HCT116 (cell line): ENCODE measurements at regions not wholly inside any gene's neighbourhood (a gene's known extent, or its start where the extent isn't known, plus 50 kb on each side); places are given as distances from the start of the nearest gene placed in this dataset.

Experiments used
- ATAC-seq: fragments of 200-7000 bp; cut with Tn5 transposase; 2 replicates; pipeline ENCODE4 v1.9.1; 2020; ENCODE audit warnings: mild to moderate bottlenecking, moderate library complexity
- BruUV-seq: library from RNA; stranded (reverse); fragments of 400-500 nt; replicated peaks from 2 replicates; lab custom pipeline; 2021; lab: Mats Ljungman, UMichigan
- CTCF ChIA-PET: fragments of 300-600 bp; sonication (Branson Sonifier 250); formaldehyde crosslinking; loops from one replicate; lab custom pipeline; 2021; ENCODE audit warnings: antibody characterized with exemption; lab: Charles Lee
- POLR2A ChIA-PET: fragments of 300-600, 350-600 bp; sonication (Branson Sonifier 250); formaldehyde crosslinking; loops from one replicate; lab custom pipeline; 2021; ENCODE audit warnings: antibody characterized with exemption; lab: Charles Lee
- RAD21 ChIA-PET, 2 experiments: fragments of 300-600 bp; sonication (Branson Sonifier 250); formaldehyde crosslinking; loops; one replicate each; lab custom pipeline; 2023; ENCODE audit warnings: low total read pairs in 2 of 2; ENCODE audit not compliant: uncharacterized antibody in 2 of 2, unreplicated experiment in 2 of 2, low non-redundant PET in 1 of 2; lab: Charles Lee
- DNase-seq: peaks from one replicate; pipeline ENCODE4 v3.0.0-alpha.2; 2010; ENCODE audit warnings: low read depth, low spot score
- H2AFZ ChIP-seq: fragments of 200-600 bp; shearing (Covaris generic), sonication (generic); 2 replicates; pipeline ENCODE4 v1.6.1; 2017; ENCODE audit warnings: low read depth, mixed run types, mixed read lengths, antibody characterized with exemption, low read length; ENCODE audit not compliant: poor library complexity, severe bottlenecking
- H3K27ac ChIP-seq: 2 replicates; pipeline ENCODE4 v1.5.1; 2012; ENCODE audit warnings: low read depth, low read length
- H3K27me3 ChIP-seq: fragments of 200-600 bp; sonication (generic); 2 replicates; pipeline ENCODE4 v1.6.1; 2016; ENCODE audit warnings: mixed run types, low read length, mixed read lengths; ENCODE audit not compliant: insufficient read depth
- H3K36me3 ChIP-seq, 2 experiments: fragments of 200-500 bp in 1 of 2; fragments of 200-600 bp in 1 of 2; sonication (Bioruptor generic) in 1 of 2; sonication (generic) in 1 of 2; 2 replicates each; pipeline versions ENCODE4 v1.5.1 to v1.6.1; 2014 to 2016; ENCODE audit warnings: low read length in 2 of 2, inconsistent platforms in 1 of 2, mixed read lengths in 1 of 2, mixed run types in 1 of 2; ENCODE audit not compliant: insufficient read depth in 2 of 2, control insufficient read depth in 1 of 2
- H3K4me1 ChIP-seq, 2 experiments: fragments of 200-600 bp in 1 of 2; sonication (generic) in 1 of 2; 2 replicates each; pipeline versions ENCODE4 v1.5.1 to v1.6.1; 2012 to 2017; ENCODE audit warnings: low read length in 2 of 2, inconsistent platforms in 1 of 2, mild to moderate bottlenecking in 1 of 2, mixed read lengths in 1 of 2, mixed run types in 1 of 2, moderate library complexity in 1 of 2; ENCODE audit not compliant: insufficient read depth in 2 of 2, control insufficient read depth in 1 of 2
- H3K4me2 ChIP-seq: fragments of 200-600 bp; sonication (generic); 2 replicates; pipeline ENCODE4 v1.6.1; 2017; ENCODE audit warnings: mixed run types, low read length, mixed read lengths
- H3K4me3 ChIP-seq, 2 experiments: fragments of 200-600 bp in 1 of 2; sonication (generic) in 1 of 2; replicated peaks in 1 of 2; 2 replicates each; pipeline ENCODE4 v1.5.1; 2011 to 2016; ENCODE audit warnings: low read length in 2 of 2, control low read depth in 1 of 2, low read depth in 1 of 2, mild to moderate bottlenecking in 1 of 2, mixed read lengths in 1 of 2, mixed run types in 1 of 2
- H3K79me2 ChIP-seq: fragments of 200-600 bp; sonication (generic); 2 replicates; pipeline ENCODE4 v1.6.1; 2017; ENCODE audit warnings: mild to moderate bottlenecking, mixed run types, low read length, moderate library complexity, mixed read lengths; ENCODE audit not compliant: insufficient read depth
- H3K9ac ChIP-seq: fragments of 200-600 bp; sonication (generic); 2 replicates; pipeline ENCODE4 v1.6.1; 2016; ENCODE audit warnings: low read length, mixed read lengths
- H3K9me2 ChIP-seq: fragments of 200-600 bp; sonication (generic), shearing (Covaris generic); 2 replicates; pipeline ENCODE4 v1.6.1; 2017; ENCODE audit warnings: mixed run types, mild to moderate bottlenecking, moderate library complexity; ENCODE audit not compliant: insufficient read depth
- H3K9me3 ChIP-seq, 2 experiments: fragments of 200-500 bp in 1 of 2; fragments of 200-600 bp in 1 of 2; sonication (Bioruptor generic) in 1 of 2; sonication (generic) in 1 of 2; 2 replicates each; pipeline ENCODE4 v1.6.1; 2014 to 2017; ENCODE audit warnings: low read length in 2 of 2, mixed read lengths in 2 of 2, inconsistent platforms in 1 of 2, low read depth in 1 of 2, mild to moderate bottlenecking in 1 of 2, mixed run types in 1 of 2, moderate library complexity in 1 of 2; ENCODE audit not compliant: control insufficient read depth in 1 of 2, insufficient read depth in 1 of 2
- H4K20me1 ChIP-seq: fragments of 200-600 bp; sonication (generic), shearing (Covaris generic); 2 replicates; pipeline ENCODE4 v1.6.1; 2017; ENCODE audit warnings: mixed run types, mild to moderate bottlenecking, moderate library complexity; ENCODE audit not compliant: insufficient read depth
- CBX3 ChIP-seq: IDR thresholded peaks from 2 replicates; pipeline ENCODE4 v1.6.1; 2012; ENCODE audit warnings: low read depth
- CEBPB ChIP-seq: IDR thresholded peaks from 2 replicates; pipeline ENCODE4 v1.6.1; 2012; ENCODE audit warnings: low read depth
- EZH2 ChIP-seq: fragments of 200-600 bp; sonication (generic); IDR thresholded peaks from 2 replicates; pipeline ENCODE4 v1.6.1; 2017; ENCODE audit warnings: antibody characterized with exemption, mixed run types
- FOSL1 ChIP-seq: IDR thresholded peaks from 2 replicates; pipeline ENCODE4 v1.6.1; 2012; ENCODE audit warnings: low read depth
- JUND ChIP-seq: IDR thresholded peaks from 2 replicates; pipeline ENCODE4 v1.6.1; 2012
- RAD21 ChIP-seq: IDR thresholded peaks from 2 replicates; pipeline ENCODE4 v1.6.1; 2012; ENCODE audit warnings: low read depth, mild to moderate bottlenecking
- TCF7L2 ChIP-seq: IDR thresholded peaks from 2 replicates; pipeline ENCODE4 v1.7.0; 2011; ENCODE audit warnings: borderline replicate concordance, inconsistent platforms; ENCODE audit not compliant: insufficient read depth, insufficient read length; ENCODE audit errors: extremely low read depth
- ZBTB33 ChIP-seq: IDR thresholded peaks from 2 replicates; pipeline ENCODE4 v1.6.1; 2011; ENCODE audit warnings: mild to moderate bottlenecking, low read length, moderate library complexity; ENCODE audit not compliant: insufficient replicate concordance; ENCODE audit errors: extremely low read depth
- ZNF274 ChIP-seq: fragments of 200-500 bp; sonication (Bioruptor generic); IDR thresholded peaks from 2 replicates; pipeline ENCODE4 v1.6.1; 2014; ENCODE audit warnings: mild to moderate bottlenecking, low read depth, low read length, inconsistent platforms
- intact Hi-C: fragments of 100-400 bp; cut with micrococcal nuclease; formaldehyde crosslinking; loops from 2 replicates; pipeline ENCODE4 v1.10.0; 2022
- TF ChIP-seq, protein P1 (sequence below), 3 experiments: fragments of 200-600 bp in 1 of 3; sonication (generic) in 1 of 3; IDR thresholded peaks in 2 of 3; conservative IDR thresholded peaks in 1 of 3; 2 replicates each; pipeline ENCODE4 v1.5.1; 2012 to 2017; ENCODE audit warnings: low read depth in 2 of 3, low read length in 2 of 3, antibody characterized with exemption in 1 of 3, borderline replicate concordance in 1 of 3, control low read depth in 1 of 3, mild to moderate bottlenecking in 1 of 3, mixed read lengths in 1 of 3, mixed run types in 1 of 3, moderate library complexity in 1 of 3; ENCODE audit not compliant: insufficient read depth in 1 of 3

DNA sequence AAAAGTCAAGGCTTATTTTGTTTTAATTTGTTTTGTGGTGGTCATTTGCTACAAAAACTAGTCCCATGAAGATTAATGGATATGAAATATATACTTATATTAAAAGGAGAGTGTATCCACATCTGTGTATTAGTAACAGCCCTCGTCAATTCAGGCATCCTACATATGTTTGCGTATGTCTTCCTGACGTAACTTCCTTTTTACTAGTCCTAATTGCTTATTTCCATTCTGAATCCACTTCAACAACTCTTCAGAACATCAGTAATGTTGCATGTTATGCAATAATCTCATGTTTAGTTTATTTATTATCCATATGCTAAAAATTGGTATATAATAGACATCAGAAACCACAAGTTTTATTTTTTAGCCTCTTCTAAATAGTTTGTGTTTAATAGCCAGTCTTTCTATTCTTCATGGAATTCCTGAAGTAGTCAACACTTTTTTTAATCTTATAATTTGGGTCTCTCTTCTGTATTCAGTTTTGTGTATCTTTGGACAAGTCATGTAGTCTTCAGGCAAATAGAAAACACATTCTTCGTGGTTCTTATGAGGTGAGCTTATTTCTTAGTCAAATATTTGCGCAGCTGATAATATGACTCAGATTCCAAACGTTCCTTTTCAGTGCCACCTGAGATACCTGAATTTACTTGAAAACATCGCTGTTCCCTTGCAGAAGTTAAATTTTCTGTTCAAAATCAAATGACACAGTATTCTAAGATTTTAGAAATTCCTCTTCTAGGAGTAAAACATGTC is 268.6 kb downstream of the CCDC59 start:
- no peak overlapping the region for H3K4me2 ChIP-seq
- no peaks in the 10 kb centered on the region for H3K27me3 ChIP-seq
- H3K36me3 ChIP-seq = no peaks in the 10 kb centered on the region
- H3K27ac ChIP-seq = no peak overlapping the region
- H3K79me2 ChIP-seq = no peaks in the 10 kb centered on the region
- CTCF ChIA-PET = no interaction called here
- RAD21 ChIA-PET = no interaction called here
- TF ChIP-seq ZNF274 (no peak), CBX3 (no peak), JUND (no peak), CEBPB (no peak), TCF7L2 (no peak)
- no peak overlapping the region for H3K4me3 ChIP-seq
- POLR2A ChIA-PET = no interaction called here
- H3K9me2 ChIP-seq = no peaks in the 10 kb centered on the region
- ATAC-seq (no peak), DNase-seq (no peak)
- H3K9ac ChIP-seq = no peak overlapping the region
- BruUV-seq = no TSS peak
- no peak overlapping the region for H2AFZ ChIP-seq
- no peaks in the 10 kb centered on the region; a peak in 1 of 4 replicates for H3K4me1 ChIP-seq
- intact Hi-C loops = no loop called here
- H4K20me1 ChIP-seq = no peaks in the 10 kb centered on the region
- no peaks in the 10 kb centered on the region for H3K9me3 ChIP-seq

DNA sequence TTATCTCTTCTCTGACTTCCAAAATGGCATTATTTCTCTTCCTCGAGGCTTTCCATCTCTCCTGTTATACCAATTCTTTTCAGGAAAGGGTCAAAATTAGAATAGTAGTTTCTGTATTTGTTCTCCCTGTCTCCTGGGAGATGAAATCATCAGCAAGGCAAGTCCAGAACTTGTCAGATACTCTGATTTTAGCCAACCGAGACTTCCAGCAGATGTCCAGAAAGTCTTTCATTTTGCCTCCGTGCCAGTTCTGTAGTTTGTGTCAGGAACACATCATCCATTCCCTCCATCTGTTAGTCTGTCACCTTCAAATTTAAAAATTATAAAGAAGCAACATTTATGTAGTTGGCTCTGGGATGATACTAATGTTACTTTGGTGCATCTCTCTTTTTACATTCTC is 275.7 kb downstream of the CCDC59 start:
- Histone ChIP-seq H3K79me2 (no peaks in the 10 kb centered on the region), H3K27ac (no peak overlapping the region), H3K27me3 (no peaks in the 10 kb centered on the region), H3K4me3 (no peak overlapping the region), H4K20me1 (no peaks in the 10 kb centered on the region), H3K9me2 (no peaks in the 10 kb centered on the region), H3K9me3 (no peaks in the 10 kb centered on the region), H3K9ac (no peak overlapping the region), H2AFZ (no peak overlapping the region), H3K4me1 (no peaks in the 10 kb centered on the region), H3K36me3 (no peaks in the 10 kb centered on the region), H3K4me2 (no peak overlapping the region)
- BruUV-seq = no TSS peak
- intact Hi-C loops = no loop called here
- ChIA-PET CTCF (no interaction called here), POLR2A (no interaction called here), RAD21 (no interaction called here)
- ATAC-seq = no peak
- TF ChIP-seq ZBTB33 = no peak
- no peak for TF ChIP-seq RAD21
- TF ChIP-seq EZH2 = no peak
- TF ChIP-seq, protein P1, sequence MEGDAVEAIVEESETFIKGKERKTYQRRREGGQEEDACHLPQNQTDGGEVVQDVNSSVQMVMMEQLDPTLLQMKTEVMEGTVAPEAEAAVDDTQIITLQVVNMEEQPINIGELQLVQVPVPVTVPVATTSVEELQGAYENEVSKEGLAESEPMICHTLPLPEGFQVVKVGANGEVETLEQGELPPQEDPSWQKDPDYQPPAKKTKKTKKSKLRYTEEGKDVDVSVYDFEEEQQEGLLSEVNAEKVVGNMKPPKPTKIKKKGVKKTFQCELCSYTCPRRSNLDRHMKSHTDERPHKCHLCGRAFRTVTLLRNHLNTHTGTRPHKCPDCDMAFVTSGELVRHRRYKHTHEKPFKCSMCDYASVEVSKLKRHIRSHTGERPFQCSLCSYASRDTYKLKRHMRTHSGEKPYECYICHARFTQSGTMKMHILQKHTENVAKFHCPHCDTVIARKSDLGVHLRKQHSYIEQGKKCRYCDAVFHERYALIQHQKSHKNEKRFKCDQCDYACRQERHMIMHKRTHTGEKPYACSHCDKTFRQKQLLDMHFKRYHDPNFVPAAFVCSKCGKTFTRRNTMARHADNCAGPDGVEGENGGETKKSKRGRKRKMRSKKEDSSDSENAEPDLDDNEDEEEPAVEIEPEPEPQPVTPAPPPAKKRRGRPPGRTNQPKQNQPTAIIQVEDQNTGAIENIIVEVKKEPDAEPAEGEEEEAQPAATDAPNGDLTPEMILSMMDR (IDR thresholded peaks at IDR 0.05 in 2 of 3, conservative IDR thresholded peaks at IDR 0.05 in 1 of 3; ENCODE audit: borderline replicate concordance in 1 of 3, insufficient read depth in 1 of 3, low read depth in 2 of 3, low read length in 2 of 3) = no peak
- no peak for TF ChIP-seq JUND
- TF ChIP-seq FOSL1 = no peak
- DNase-seq = no peak
